T-helper 2 cell treated with Interferon-gamma antibody and Interleukin-4, amounts not matched to agents 100 ng/mL and 5 ng/mL, for 36 hours (primary cell): ENCODE measurements at regions not wholly inside any gene's neighbourhood (a gene's known extent, or its start where the extent isn't known, plus 50 kb on each side); places are given as distances from the start of the nearest gene placed in this dataset.

Source experiments
- intact Hi-C: fragments of 100-400 bp; cut with micrococcal nuclease; formaldehyde crosslinking; loops from one replicate; pipeline ENCODE4 v1.15.1; 2023

- intact Hi-C loops, result no loop called here
Observed at GRCh38 chr4:155564880-155565279, 101.8 kb upstream of the GUCY1A1 start.

GRCh38 chr4:155564086-155564485 lies 102.6 kb upstream of the GUCY1A1 start:
- intact Hi-C loops, result no loop called here

- intact Hi-C loops, result no loop called here
Observed at GRCh38 chr4:155559915-155560314, 106.7 kb upstream of the GUCY1A1 start.

GRCh38 chr4:155552180-155552579 lies 114.5 kb upstream of the GUCY1A1 start:
- intact Hi-C loops, result no loop called here

GRCh38 chr4:155548173-155548572 lies 118.5 kb upstream of the GUCY1A1 start:
- intact Hi-C loops, result no loop called here

- intact Hi-C loops, result no loop called here
Observed at GRCh38 chr4:155546451-155546850, 120.2 kb upstream of the GUCY1A1 start.

GRCh38 chr4:155545456-155545855 lies 121.2 kb upstream of the GUCY1A1 start:
- intact Hi-C loops, result no loop called here

GRCh38 chr4:155544547-155544946 lies 122.1 kb upstream of the GUCY1A1 start:
- intact Hi-C loops, result no loop called here

GRCh38 chr4:155543126-155543765 lies 123.4 kb upstream of the GUCY1A1 start:
- intact Hi-C loops, result no loop called here

- intact Hi-C loops, result no loop called here
Observed at GRCh38 chr4:155542415-155542814, 124.2 kb upstream of the GUCY1A1 start.

GRCh38 chr4:155541716-155542115 lies 124.9 kb upstream of the GUCY1A1 start:
- intact Hi-C loops, result no loop called here

- intact Hi-C loops, result no loop called here
Observed at GRCh38 chr4:155540698-155541097, 126.0 kb upstream of the GUCY1A1 start.

GRCh38 chr4:155539746-155540145 lies 126.9 kb upstream of the GUCY1A1 start:
- intact Hi-C loops, result no loop called here

- intact Hi-C loops, result no loop called here
Observed at GRCh38 chr4:155535802-155536454, 130.7 kb upstream of the GUCY1A1 start.

GRCh38 chr4:155532373-155533085 lies 134.1 kb upstream of the GUCY1A1 start:
- intact Hi-C loops, result loop anchor here (5.0 kb wide), 1 partner anchor 135 kb away; the partner anchor contains the start of gene GUCY1A1

- intact Hi-C loops, result loop anchor here (5.0 kb wide), 1 partner anchor 136 kb away; the partner anchor contains the start of gene GUCY1A1
Observed at GRCh38 chr4:155530857-155531256, 135.8 kb upstream of the GUCY1A1 start.

GRCh38 chr4:155530290-155530689 lies 136.4 kb upstream of the GUCY1A1 start:
- intact Hi-C loops, result loop anchor here (5.0 kb wide), 1 partner anchor 137 kb away; the partner anchor contains the start of gene GUCY1A1

GRCh38 chr4:155529716-155530115 lies 136.9 kb upstream of the GUCY1A1 start:
- intact Hi-C loops, result loop anchor here (1.0 to 5.0 kb wide), 2 partner anchors 138 to 258 kb away; partner anchors contain the start of gene GUCY1A1

- intact Hi-C loops, result loop anchor here (1.0 kb wide), 1 partner anchor 258 kb away; no protein-coding TSS in a partner anchor
Observed at GRCh38 chr4:155529272-155529671, 137.4 kb upstream of the GUCY1A1 start.

GRCh38 chr4:155526452-155527169 lies 140.0 kb upstream of the GUCY1A1 start:
- intact Hi-C loops, result no loop called here

- intact Hi-C loops, result no loop called here
Observed at GRCh38 chr4:155524926-155525455, 141.7 kb upstream of the GUCY1A1 start.
